HL-60 (cell line): ENCODE measurements at regions not wholly inside any gene's neighbourhood (a gene's known extent, or its start where the extent isn't known, plus 50 kb on each side); places are given as distances from the start of the nearest gene placed in this dataset.

ENCODE experiments used
- DNase-seq, 2 experiments: peaks; one replicate each; pipeline ENCODE4 v3.0.0-alpha.2; 2010 to 2020; ENCODE audit warnings: low read depth in 1 of 2, low spot score in 1 of 2
- H3K27ac ChIP-seq: fragments of 250-450 bp; sonication (Bioruptor Pico); replicated peaks from 2 replicates; pipeline ENCODE4 v1.5.1; 2020; ENCODE audit warnings: mild to moderate bottlenecking, moderate library complexity
- H3K27me3 ChIP-seq: fragments of 250-450 bp; sonication (Bioruptor Pico); 2 replicates; pipeline ENCODE4 v1.5.1; 2021; ENCODE audit warnings: mild to moderate bottlenecking, moderate library complexity; ENCODE audit not compliant: insufficient read depth, poor library complexity, severe bottlenecking
- H3K4me3 ChIP-seq: replicated peaks from 2 replicates; pipeline ENCODE4 v1.5.1; 2011; ENCODE audit warnings: mild to moderate bottlenecking, control low read depth, low read length; ENCODE audit not compliant: insufficient read depth
- GABPA ChIP-seq: IDR thresholded peaks from 2 replicates; pipeline ENCODE4 v1.6.1; 2012; ENCODE audit warnings: low read depth
- POLR2AphosphoS5 ChIP-seq: IDR thresholded peaks from 2 replicates; pipeline ENCODE4 v1.6.1; 2012; ENCODE audit warnings: low read depth
- REST ChIP-seq: IDR thresholded peaks from 2 replicates; pipeline ENCODE4 v1.6.1; 2012; ENCODE audit warnings: low read depth; ENCODE audit not compliant: insufficient replicate concordance
- SPI1 ChIP-seq: IDR thresholded peaks from 2 replicates; pipeline ENCODE4 v1.6.1; 2012; ENCODE audit warnings: low read depth, mild to moderate bottlenecking, borderline replicate concordance
- TF ChIP-seq, protein P1 (sequence below): IDR thresholded peaks from one replicate; pipeline ENCODE4 v1.5.1; 2011; ENCODE audit warnings: low read length, control low read depth, inconsistent platforms; ENCODE audit not compliant: insufficient read depth

DNA sequence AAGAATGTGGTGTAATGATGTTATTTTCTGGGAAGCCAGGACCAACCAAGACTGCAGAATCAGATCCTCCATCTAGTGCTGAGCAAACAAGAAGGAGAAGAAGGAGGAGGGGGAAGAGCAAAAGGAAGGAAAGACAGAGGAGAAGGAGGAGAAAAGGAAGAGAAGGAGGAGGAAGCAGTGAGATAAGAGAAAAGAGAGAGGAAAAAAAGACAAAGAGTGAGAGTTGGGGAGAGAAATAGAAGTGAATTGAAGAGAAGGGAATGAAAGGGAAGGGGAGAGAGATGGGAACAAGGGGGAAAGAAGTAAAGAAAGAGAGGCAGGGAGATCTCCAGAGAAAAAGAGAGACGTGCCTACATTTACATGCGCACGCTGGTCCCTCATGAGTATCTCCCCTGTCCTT lies 153.5 kb downstream of the MN1 start:
- TF ChIP-seq POLR2AphosphoS5 = no peak
- TF ChIP-seq GABPA = no peak
- TF ChIP-seq SPI1 = no peak
- TF ChIP-seq REST = no peak
- TF ChIP-seq, protein P1, sequence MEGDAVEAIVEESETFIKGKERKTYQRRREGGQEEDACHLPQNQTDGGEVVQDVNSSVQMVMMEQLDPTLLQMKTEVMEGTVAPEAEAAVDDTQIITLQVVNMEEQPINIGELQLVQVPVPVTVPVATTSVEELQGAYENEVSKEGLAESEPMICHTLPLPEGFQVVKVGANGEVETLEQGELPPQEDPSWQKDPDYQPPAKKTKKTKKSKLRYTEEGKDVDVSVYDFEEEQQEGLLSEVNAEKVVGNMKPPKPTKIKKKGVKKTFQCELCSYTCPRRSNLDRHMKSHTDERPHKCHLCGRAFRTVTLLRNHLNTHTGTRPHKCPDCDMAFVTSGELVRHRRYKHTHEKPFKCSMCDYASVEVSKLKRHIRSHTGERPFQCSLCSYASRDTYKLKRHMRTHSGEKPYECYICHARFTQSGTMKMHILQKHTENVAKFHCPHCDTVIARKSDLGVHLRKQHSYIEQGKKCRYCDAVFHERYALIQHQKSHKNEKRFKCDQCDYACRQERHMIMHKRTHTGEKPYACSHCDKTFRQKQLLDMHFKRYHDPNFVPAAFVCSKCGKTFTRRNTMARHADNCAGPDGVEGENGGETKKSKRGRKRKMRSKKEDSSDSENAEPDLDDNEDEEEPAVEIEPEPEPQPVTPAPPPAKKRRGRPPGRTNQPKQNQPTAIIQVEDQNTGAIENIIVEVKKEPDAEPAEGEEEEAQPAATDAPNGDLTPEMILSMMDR = no peak
- no peak for DNase-seq
- H3K27ac ChIP-seq = no peak overlapping the region
- H3K27me3 ChIP-seq = no peaks in the 10 kb centered on the region
- no peak overlapping the region for H3K4me3 ChIP-seq

GRCh38 chr22:27648853-27649252 lies 152.7 kb downstream of the MN1 start:
- H3K27me3 ChIP-seq = no peaks in the 10 kb centered on the region
- no peak for DNase-seq
- no peak overlapping the region for H3K4me3 ChIP-seq
- TF ChIP-seq GABPA (no peak), POLR2AphosphoS5 (no peak), SPI1 (no peak)
- TF ChIP-seq, protein P1 = no peak
- H3K27ac ChIP-seq = no peak overlapping the region

DNA sequence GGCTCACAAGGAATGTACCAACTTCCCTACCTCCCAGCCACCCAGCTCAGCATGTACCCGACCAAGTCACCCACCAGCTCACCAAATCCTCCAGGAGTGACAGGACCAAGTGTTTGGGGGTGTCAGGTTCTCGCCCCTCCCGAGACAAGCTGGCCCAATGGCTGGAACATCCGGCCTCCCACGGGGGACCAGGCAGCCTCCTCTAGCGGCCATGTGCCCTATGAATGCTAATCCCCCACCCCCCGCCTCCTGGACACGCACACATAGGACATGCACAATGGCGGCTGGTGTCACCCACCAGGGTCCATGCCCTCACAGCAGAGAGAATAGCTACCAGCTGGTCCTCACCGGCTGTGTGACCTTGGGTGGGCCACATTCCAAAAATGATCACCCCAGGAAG lies 151.0 kb downstream of the MN1 start:
- TF ChIP-seq, protein P1 = no peak
- no peak for TF ChIP-seq REST
- TF ChIP-seq POLR2AphosphoS5 = no peak
- TF ChIP-seq SPI1 = no peak
- no peak for TF ChIP-seq GABPA
- Histone ChIP-seq H3K4me3 (no peak overlapping the region), H3K27ac (no peak overlapping the region), H3K27me3 (no peaks in the 10 kb centered on the region)
- DNase-seq = no peak

DNA sequence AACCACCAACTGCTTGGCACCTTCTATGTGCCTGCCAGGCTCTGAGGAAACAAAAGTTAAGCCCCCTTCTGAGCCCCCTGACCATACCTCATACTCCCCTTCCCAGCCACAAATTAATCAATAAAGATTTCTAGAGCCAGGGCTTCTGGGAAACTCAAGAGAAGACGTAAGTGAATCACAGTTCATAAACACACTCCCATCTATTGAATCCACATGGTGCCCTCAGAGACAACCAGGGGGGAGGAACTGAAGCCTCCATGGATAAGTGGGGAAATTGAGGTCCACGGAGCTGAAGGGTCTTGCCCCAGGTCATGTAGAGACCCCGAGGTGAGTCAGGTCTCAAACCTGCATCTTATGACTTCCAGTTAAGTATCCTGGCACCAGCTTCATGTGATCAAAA lies 150.6 kb downstream of the MN1 start:
- no peak for DNase-seq
- TF ChIP-seq SPI1 = no peak
- no peak for TF ChIP-seq POLR2AphosphoS5
- no peak for TF ChIP-seq GABPA
- TF ChIP-seq REST = no peak
- TF ChIP-seq, protein P1 = no peak
- no peak overlapping the region for H3K27ac ChIP-seq
- no peaks in the 10 kb centered on the region for H3K27me3 ChIP-seq
- H3K4me3 ChIP-seq = no peak overlapping the region
